ENCODE measurements at regions not wholly inside any gene's neighbourhood (a gene's known extent, or its start where the extent isn't known, plus 50 kb on each side); places are given as distances from the start of the nearest gene placed in this dataset.

DNA sequence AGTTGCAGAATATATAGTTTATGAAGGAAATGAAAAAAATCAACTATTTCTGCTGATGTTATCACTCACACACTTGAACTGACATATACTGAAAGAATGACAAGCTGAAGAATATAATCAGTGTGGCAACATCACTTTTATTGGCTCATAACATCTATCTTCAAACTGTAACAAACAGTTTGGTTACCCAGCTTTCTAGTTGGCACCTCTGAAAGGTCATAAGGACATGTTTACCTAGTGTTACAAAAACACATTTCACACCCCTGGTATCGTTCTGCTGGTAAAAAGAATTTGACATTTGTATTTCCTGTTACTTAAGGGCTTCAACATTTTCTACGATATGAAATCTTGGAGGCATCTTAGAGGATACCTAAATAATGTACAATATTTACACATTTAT lies 1267.0 kb upstream of the NCAM2 start:
- Histone ChIP-seq H3K9me3 (no peaks in the 10 kb centered on the region), H3K27ac (no peak overlapping the region), H3K4me3 (no peak overlapping the region), H3K36me3 (ENCODE audit: low read depth, missing control alignments) (no peaks in the 10 kb centered on the region), H3K27me3 (no peaks in the 10 kb centered on the region), H3K4me1 (no peaks in the 10 kb centered on the region)
- no peak for TF ChIP-seq POLR2A (IDR thresholded peaks at IDR 0.05)
- TF ChIP-seq, protein P1, sequence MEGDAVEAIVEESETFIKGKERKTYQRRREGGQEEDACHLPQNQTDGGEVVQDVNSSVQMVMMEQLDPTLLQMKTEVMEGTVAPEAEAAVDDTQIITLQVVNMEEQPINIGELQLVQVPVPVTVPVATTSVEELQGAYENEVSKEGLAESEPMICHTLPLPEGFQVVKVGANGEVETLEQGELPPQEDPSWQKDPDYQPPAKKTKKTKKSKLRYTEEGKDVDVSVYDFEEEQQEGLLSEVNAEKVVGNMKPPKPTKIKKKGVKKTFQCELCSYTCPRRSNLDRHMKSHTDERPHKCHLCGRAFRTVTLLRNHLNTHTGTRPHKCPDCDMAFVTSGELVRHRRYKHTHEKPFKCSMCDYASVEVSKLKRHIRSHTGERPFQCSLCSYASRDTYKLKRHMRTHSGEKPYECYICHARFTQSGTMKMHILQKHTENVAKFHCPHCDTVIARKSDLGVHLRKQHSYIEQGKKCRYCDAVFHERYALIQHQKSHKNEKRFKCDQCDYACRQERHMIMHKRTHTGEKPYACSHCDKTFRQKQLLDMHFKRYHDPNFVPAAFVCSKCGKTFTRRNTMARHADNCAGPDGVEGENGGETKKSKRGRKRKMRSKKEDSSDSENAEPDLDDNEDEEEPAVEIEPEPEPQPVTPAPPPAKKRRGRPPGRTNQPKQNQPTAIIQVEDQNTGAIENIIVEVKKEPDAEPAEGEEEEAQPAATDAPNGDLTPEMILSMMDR (IDR thresholded peaks at IDR 0.05), result no peak
- intact Hi-C loops (cut with DNase I; ENCODE audit: low total_unique reads), result no loop called here
- WGBS, 2 donors, result 42 to 57% methylated on average over 2 of the region's 2 CpGs
- no peak for DNase-seq

- H3K27me3 ChIP-seq, result no peaks in the 10 kb centered on the region
- no peak for TF ChIP-seq POLR2A (IDR thresholded peaks at IDR 0.05)
- TF ChIP-seq, protein P1 (IDR thresholded peaks at IDR 0.05), result no peak
- no peak overlapping the region for H3K27ac ChIP-seq
- intact Hi-C loops (cut with DNase I; ENCODE audit: low total_unique reads), result no loop called here
- H3K36me3 ChIP-seq (ENCODE audit: low read depth, missing control alignments), result no peaks in the 10 kb centered on the region
- H3K9me3 ChIP-seq, result no peaks in the 10 kb centered on the region
- whole genome bisulfite sequencing, 2 donors, result 66 to 67% methylated on average over 16 to 19 of the region's 19 CpGs
- H3K4me1 ChIP-seq, result no peaks in the 10 kb centered on the region
- DNase-seq, result no peak
- no peak overlapping the region for H3K4me3 ChIP-seq
These were observed 1238.4 kb upstream of the NCAM2 start for GRCh38 chr21:19759836-19760235.

DNA sequence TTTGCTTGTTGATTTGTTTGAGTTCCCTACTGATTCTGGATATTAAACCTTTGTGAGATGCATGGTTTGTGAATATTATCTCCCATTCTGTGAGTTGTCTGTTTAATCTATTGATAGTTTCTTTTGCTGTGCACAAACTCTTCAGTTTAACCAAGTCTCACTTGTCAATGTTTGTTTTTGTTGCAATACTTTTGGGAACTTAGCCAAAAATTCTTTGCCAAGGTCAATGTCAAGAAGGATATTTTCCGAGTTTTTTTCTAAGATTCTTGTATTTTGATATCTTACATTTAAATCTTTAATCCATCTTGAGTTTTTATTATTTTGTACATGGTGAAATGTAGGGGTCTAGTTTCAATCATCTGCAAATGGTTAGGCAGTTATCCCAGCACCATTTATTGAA lies 1230.7 kb upstream of the NCAM2 start:
- DNase-seq, result no peak
- 33 to 38% methylated on average over 1 of the region's 1 CpG for WGBS, 2 donors
- Histone ChIP-seq H3K4me3 (no peak overlapping the region), H3K27ac (no peak overlapping the region), H3K9me3 (no peaks in the 10 kb centered on the region), H3K27me3 (no peaks in the 10 kb centered on the region), H3K36me3 (ENCODE audit: low read depth, missing control alignments) (no peaks in the 10 kb centered on the region), H3K4me1 (no peaks in the 10 kb centered on the region)
- TF ChIP-seq POLR2A (IDR thresholded peaks at IDR 0.05), result no peak
- TF ChIP-seq, protein P1 (IDR thresholded peaks at IDR 0.05), result no peak
- intact Hi-C loops (cut with DNase I; ENCODE audit: low total_unique reads), result no loop called here

DNA sequence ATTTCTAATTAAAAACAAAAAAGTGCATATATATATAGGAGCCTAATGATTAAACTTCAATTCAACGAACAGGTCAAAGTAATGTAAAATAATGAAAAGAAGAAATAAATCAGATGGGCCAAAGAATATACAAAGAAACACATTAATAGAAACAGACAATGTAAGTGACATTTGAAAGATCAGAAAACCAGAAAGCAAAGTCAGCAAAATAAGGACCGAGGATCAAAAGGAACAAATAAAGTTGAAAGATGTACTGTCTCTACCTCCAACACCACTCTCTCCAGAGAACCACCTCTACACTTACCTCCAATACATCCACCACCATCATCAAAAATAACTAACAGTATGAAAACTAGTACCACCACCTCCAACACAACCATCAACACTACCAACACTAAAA lies 1226.3 kb upstream of the NCAM2 start:
- WGBS, 2 donors, result 79 to 85% methylated on average over 2 of the region's 2 CpGs
- H3K27ac ChIP-seq, result no peak overlapping the region
- no peak overlapping the region for H3K4me3 ChIP-seq
- H3K36me3 ChIP-seq (ENCODE audit: low read depth, missing control alignments), result no peaks in the 10 kb centered on the region
- H3K27me3 ChIP-seq, result no peaks in the 10 kb centered on the region
- intact Hi-C loops (cut with DNase I; ENCODE audit: low total_unique reads), result no loop called here
- no peak for DNase-seq
- no peaks in the 10 kb centered on the region for H3K4me1 ChIP-seq
- H3K9me3 ChIP-seq, result no peaks in the 10 kb centered on the region
- TF ChIP-seq, protein P1 (IDR thresholded peaks at IDR 0.05), result no peak
- no peak for TF ChIP-seq POLR2A (IDR thresholded peaks at IDR 0.05)

- Histone ChIP-seq H3K9me3 (no peaks in the 10 kb centered on the region), H3K27me3 (no peaks in the 10 kb centered on the region), H3K27ac (no peak overlapping the region), H3K4me1 (no peaks in the 10 kb centered on the region), H3K4me3 (no peak overlapping the region), H3K36me3 (ENCODE audit: low read depth, missing control alignments) (no peaks in the 10 kb centered on the region)
- 63 to 81% methylated on average over 1 of the region's 1 CpG for WGBS, 2 donors
- no peak for TF ChIP-seq POLR2A (IDR thresholded peaks at IDR 0.05)
- TF ChIP-seq, protein P1 (IDR thresholded peaks at IDR 0.05), result no peak
- intact Hi-C loops (cut with DNase I; ENCODE audit: low total_unique reads), result no loop called here
- no peak for DNase-seq
These were observed 1222.1 kb upstream of the NCAM2 start for GRCh38 chr21:19776076-19776475.
